MM.1S (cell line): ENCODE measurements at regions not wholly inside any gene's neighbourhood (a gene's known extent, or its start where the extent isn't known, plus 50 kb on each side); places are given as distances from the start of the nearest gene placed in this dataset.

Source experiments
- CTCF ChIP-seq: fragments of 300-600 bp; sonication (generic); IDR thresholded peaks from 2 replicates; pipeline ENCODE4 v1.5.1; 2016; ENCODE audit warnings: antibody characterized with exemption, low read length, mixed read lengths
- EZH2 ChIP-seq: fragments of 300-600 bp; sonication (generic); optimal IDR thresholded peaks from 2 replicates; pipeline ENCODE3; 2017; ENCODE audit warnings: low read depth, mild to moderate bottlenecking, antibody characterized with exemption, low read length, mixed read lengths
- EZH2phosphoT487 ChIP-seq: fragments of 300-600 bp; sonication (generic); IDR thresholded peaks from 2 replicates; pipeline ENCODE4 v1.6.1; 2018; ENCODE audit warnings: antibody characterized with exemption, low read length

DNA sequence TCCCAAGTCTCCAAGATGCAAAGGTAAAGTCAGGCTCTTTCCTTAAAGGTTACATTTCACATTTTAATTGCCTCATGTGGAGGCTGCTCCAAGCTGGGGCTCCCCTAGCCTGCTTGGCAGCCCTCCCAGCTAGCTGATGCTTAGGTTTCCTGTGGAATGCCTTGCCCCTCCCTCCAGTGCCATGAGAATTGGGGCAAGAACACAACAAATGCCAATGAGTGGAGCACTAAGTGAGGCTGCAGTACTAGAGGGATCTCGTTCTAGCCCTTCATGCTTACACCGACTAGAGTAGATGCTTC is 597.7 kb downstream of the MID1IP1 start:
- TF ChIP-seq CTCF (no peak), EZH2 (no peak), EZH2phosphoT487 (no peak)
